ENCODE measurements at regions not wholly inside any gene's neighbourhood (a gene's known extent, or its start where the extent isn't known, plus 50 kb on each side); places are given as distances from the start of the nearest gene placed in this dataset.

- H3K9me3 ChIP-seq (ENCODE audit: control insufficient read depth, insufficient read depth, low read length), result no peaks in the 10 kb centered on the region
- 0 out of 2 replicates have a peak, but pooled peaks cover 8% of the 10 kb centered on the region for H3K4me1 ChIP-seq (ENCODE audit: control insufficient read depth, insufficient read depth, low read length)
- H3K27ac ChIP-seq (ENCODE audit: low read depth, low read length), result no peak overlapping the region
- H3K36me3 ChIP-seq (ENCODE audit: control insufficient read depth, insufficient read depth, low read length), result no peaks in the 10 kb centered on the region
- H3K27me3 ChIP-seq (ENCODE audit: control insufficient read depth, insufficient read depth, low read length), result no peaks in the 10 kb centered on the region
- H3K9ac ChIP-seq (ENCODE audit: low read depth, low read length), result no peak overlapping the region
- H3K4me3 ChIP-seq (ENCODE audit: low read depth, low read length), result no peak overlapping the region
These were observed 368.9 kb downstream of the SEC16B start for GRCh38 chr1:177600936-177601335.

DNA sequence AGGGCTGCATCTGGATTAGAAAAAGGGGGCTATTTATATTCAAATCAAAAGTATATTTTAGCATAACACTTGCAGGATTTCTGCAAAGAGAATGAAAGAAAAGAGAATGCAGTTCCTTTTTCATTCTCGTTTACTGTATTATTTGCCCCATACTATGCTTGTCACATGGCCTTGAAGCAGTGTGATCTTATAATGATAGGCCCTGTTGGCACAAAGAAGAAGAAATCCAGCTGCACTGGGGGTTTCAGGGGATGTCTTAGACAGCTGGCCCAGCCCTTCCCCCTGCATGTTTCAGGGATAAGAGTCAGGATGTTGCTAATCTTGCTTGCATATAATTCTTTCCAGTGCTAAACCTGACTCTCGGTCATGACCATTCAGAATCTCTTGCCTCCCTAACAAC, 369.5 kb downstream of the SEC16B start:
- Histone ChIP-seq H3K4me1 (ENCODE audit: control insufficient read depth, insufficient read depth, low read length) (0 out of 2 replicates have a peak, but pooled peaks cover 8% of the 10 kb centered on the region), H3K27ac (ENCODE audit: low read depth, low read length) (no peak overlapping the region), H3K27me3 (ENCODE audit: control insufficient read depth, insufficient read depth, low read length) (no peaks in the 10 kb centered on the region), H3K9me3 (ENCODE audit: control insufficient read depth, insufficient read depth, low read length) (no peaks in the 10 kb centered on the region), H3K4me3 (ENCODE audit: low read depth, low read length) (no peak overlapping the region), H3K36me3 (ENCODE audit: control insufficient read depth, insufficient read depth, low read length) (no peaks in the 10 kb centered on the region), H3K9ac (ENCODE audit: low read depth, low read length) (no peak overlapping the region)

DNA sequence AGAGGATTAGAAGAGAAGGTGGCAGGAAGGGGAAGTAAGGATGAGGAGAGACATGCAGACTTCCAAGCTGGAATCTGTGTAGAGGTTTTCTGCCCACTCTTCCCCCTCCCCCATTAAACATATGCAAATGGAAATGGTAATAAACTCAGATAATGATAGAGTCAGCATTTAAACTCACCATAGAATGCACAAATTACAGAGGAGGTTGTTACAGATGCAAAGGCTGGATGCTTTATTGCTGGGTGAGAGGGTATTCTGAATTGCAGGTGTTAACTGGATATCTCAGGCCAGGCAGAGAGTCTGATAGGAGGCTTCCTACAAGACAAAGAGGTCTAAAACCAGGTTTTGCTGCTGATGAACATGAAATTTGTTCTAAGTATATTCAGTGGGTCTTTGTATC, 372.5 kb downstream of the SEC16B start:
- no peaks in the 10 kb centered on the region for H3K27me3 ChIP-seq (ENCODE audit: control insufficient read depth, insufficient read depth, low read length)
- H3K36me3 ChIP-seq (ENCODE audit: control insufficient read depth, insufficient read depth, low read length), result no peaks in the 10 kb centered on the region
- H3K9ac ChIP-seq (ENCODE audit: low read depth, low read length), result no peak overlapping the region
- H3K27ac ChIP-seq (ENCODE audit: low read depth, low read length), result no peak overlapping the region
- no peak overlapping the region for H3K4me3 ChIP-seq (ENCODE audit: low read depth, low read length)
- 0 out of 2 replicates have a peak, but pooled peaks cover 8% of the 10 kb centered on the region for H3K4me1 ChIP-seq (ENCODE audit: control insufficient read depth, insufficient read depth, low read length)
- H3K9me3 ChIP-seq (ENCODE audit: control insufficient read depth, insufficient read depth, low read length), result no peaks in the 10 kb centered on the region

DNA sequence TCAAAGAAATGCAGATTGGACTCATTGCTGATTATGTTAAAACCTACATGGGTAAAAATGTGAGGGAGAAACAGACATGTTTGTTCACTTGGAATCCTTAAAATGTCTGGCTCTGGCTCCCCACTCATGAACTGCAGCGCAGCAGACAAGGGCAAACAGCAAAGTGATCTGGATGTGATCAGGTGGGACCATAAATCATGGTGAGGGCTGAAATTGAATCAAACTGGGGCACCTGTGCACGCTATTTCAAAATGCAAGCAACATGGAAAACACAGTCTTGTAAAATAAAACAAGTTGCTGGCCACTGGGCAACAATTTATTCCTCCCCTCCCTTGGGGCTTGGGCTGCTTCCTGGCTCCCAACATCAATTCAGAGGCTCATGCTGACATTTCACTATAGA, 373.4 kb downstream of the SEC16B start:
- no peaks in the 10 kb centered on the region for H3K9me3 ChIP-seq (ENCODE audit: control insufficient read depth, insufficient read depth, low read length)
- H3K36me3 ChIP-seq (ENCODE audit: control insufficient read depth, insufficient read depth, low read length), result no peaks in the 10 kb centered on the region
- no peaks in the 10 kb centered on the region for H3K27me3 ChIP-seq (ENCODE audit: control insufficient read depth, insufficient read depth, low read length)
- no peak overlapping the region for H3K4me3 ChIP-seq (ENCODE audit: low read depth, low read length)
- H3K27ac ChIP-seq (ENCODE audit: low read depth, low read length), result no peak overlapping the region
- 0 out of 2 replicates have a peak, but pooled peaks cover 8% of the 10 kb centered on the region for H3K4me1 ChIP-seq (ENCODE audit: control insufficient read depth, insufficient read depth, low read length)
- H3K9ac ChIP-seq (ENCODE audit: low read depth, low read length), result no peak overlapping the region

DNA sequence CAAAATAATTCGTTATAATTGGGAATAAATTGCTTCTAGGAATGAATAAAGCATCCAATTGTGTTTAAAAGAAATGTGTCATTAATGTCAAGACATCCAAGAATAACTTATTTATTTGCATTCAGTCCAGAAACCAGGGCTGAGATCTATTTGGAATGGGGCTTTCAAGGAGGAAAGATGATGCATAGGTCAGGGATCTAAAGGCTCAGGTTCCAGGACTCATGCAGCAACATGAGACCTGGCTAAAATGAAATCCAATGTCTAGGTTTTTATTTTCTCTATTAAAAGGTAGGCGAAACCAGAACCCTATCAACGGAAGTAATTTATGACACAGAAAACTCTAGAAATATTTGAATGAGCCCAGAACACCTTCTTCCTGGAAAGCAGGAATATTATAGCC, 376.8 kb downstream of the SEC16B start:
- Histone ChIP-seq H3K27ac (ENCODE audit: low read depth, low read length) (no peak overlapping the region), H3K4me3 (ENCODE audit: low read depth, low read length) (no peak overlapping the region), H3K27me3 (ENCODE audit: control insufficient read depth, insufficient read depth, low read length) (no peaks in the 10 kb centered on the region), H3K36me3 (ENCODE audit: control insufficient read depth, insufficient read depth, low read length) (no peaks in the 10 kb centered on the region), H3K4me1 (ENCODE audit: control insufficient read depth, insufficient read depth, low read length) (no peaks in the 10 kb centered on the region), H3K9ac (ENCODE audit: low read depth, low read length) (no peak overlapping the region), H3K9me3 (ENCODE audit: control insufficient read depth, insufficient read depth, low read length) (no peaks in the 10 kb centered on the region)

- no peaks in the 10 kb centered on the region for H3K9me3 ChIP-seq (ENCODE audit: control insufficient read depth, insufficient read depth, low read length)
- H3K4me1 ChIP-seq (ENCODE audit: control insufficient read depth, insufficient read depth, low read length), result no peaks in the 10 kb centered on the region
- no peaks in the 10 kb centered on the region for H3K36me3 ChIP-seq (ENCODE audit: control insufficient read depth, insufficient read depth, low read length)
- no peak overlapping the region for H3K9ac ChIP-seq (ENCODE audit: low read depth, low read length)
- no peaks in the 10 kb centered on the region for H3K27me3 ChIP-seq (ENCODE audit: control insufficient read depth, insufficient read depth, low read length)
- H3K27ac ChIP-seq (ENCODE audit: low read depth, low read length), result no peak overlapping the region
- no peak overlapping the region for H3K4me3 ChIP-seq (ENCODE audit: low read depth, low read length)
These were observed 377.2 kb downstream of the SEC16B start for GRCh38 chr1:177592624-177593023.

DNA sequence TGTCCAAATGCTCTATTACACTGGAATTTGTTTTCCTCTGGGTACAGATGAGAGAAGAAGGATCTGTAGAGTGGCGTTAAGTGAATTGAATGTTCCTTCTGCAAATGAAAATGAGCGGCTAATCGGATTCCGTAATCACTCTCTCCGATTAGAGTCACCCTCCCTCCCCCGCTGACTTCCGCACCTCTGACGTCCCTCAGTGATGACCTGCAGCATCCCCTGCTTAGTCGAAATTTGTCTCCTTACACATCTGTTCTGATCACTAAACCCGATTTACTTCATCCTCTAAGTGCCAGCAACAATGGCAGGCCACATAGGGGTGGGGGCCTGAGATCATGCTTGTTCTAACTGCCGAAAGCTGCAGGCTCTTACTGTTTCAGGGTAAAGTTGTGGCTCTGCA, 378.7 kb downstream of the SEC16B start:
- Histone ChIP-seq H3K9me3 (ENCODE audit: control insufficient read depth, insufficient read depth, low read length) (no peaks in the 10 kb centered on the region), H3K9ac (ENCODE audit: low read depth, low read length) (no peak overlapping the region), H3K27ac (ENCODE audit: low read depth, low read length) (no peak overlapping the region), H3K4me3 (ENCODE audit: low read depth, low read length) (no peak overlapping the region), H3K36me3 (ENCODE audit: control insufficient read depth, insufficient read depth, low read length) (no peaks in the 10 kb centered on the region), H3K27me3 (ENCODE audit: control insufficient read depth, insufficient read depth, low read length) (no peaks in the 10 kb centered on the region), H3K4me1 (ENCODE audit: control insufficient read depth, insufficient read depth, low read length) (no peaks in the 10 kb centered on the region)

DNA sequence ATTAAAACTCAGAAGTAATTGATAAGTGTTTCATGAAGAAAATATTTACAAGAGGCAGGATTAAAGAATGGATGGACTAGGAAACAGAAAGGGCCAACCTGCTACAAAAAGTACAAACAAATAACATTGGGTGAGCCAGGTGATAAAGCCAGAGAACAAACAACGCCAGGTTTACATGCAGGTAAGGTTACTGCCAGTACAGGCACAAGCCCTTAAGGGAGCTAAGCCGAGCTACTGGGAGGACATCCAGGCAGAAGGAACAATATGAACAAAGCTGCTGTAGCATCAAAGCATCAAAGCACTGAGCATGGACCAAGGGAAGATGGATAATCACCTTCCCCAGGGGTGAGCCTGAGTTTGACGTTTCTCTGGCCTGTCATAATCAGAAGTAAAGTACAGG, 380.7 kb downstream of the SEC16B start:
- Histone ChIP-seq H3K4me1 (ENCODE audit: control insufficient read depth, insufficient read depth, low read length) (no peaks in the 10 kb centered on the region), H3K4me3 (ENCODE audit: low read depth, low read length) (no peak overlapping the region), H3K27me3 (ENCODE audit: control insufficient read depth, insufficient read depth, low read length) (no peaks in the 10 kb centered on the region), H3K9me3 (ENCODE audit: control insufficient read depth, insufficient read depth, low read length) (no peaks in the 10 kb centered on the region), H3K9ac (ENCODE audit: low read depth, low read length) (no peak overlapping the region), H3K27ac (ENCODE audit: low read depth, low read length) (no peak overlapping the region), H3K36me3 (ENCODE audit: control insufficient read depth, insufficient read depth, low read length) (no peaks in the 10 kb centered on the region)

DNA sequence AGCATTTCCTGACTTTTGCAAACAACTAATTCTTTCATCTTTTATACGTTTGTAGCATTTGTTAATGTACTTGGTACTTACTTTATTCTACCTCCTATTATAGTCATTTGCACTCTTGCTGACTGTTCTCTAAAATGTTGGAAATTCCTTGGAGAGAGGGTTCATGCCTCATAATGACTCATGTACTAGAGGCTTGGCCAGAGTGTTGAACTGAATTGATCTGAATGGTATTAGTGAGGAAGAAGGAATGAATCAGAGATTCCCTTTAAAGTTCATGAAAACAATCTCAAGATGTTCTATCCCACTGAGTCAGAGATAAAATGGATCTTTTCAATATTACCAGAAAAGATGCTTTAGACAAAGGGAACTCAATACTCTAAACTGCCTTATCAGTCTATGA, 383.4 kb downstream of the SEC16B start:
- Histone ChIP-seq H3K27me3 (ENCODE audit: control insufficient read depth, insufficient read depth, low read length) (no peaks in the 10 kb centered on the region), H3K9ac (ENCODE audit: low read depth, low read length) (no peak overlapping the region), H3K36me3 (ENCODE audit: control insufficient read depth, insufficient read depth, low read length) (no peaks in the 10 kb centered on the region)

DNA sequence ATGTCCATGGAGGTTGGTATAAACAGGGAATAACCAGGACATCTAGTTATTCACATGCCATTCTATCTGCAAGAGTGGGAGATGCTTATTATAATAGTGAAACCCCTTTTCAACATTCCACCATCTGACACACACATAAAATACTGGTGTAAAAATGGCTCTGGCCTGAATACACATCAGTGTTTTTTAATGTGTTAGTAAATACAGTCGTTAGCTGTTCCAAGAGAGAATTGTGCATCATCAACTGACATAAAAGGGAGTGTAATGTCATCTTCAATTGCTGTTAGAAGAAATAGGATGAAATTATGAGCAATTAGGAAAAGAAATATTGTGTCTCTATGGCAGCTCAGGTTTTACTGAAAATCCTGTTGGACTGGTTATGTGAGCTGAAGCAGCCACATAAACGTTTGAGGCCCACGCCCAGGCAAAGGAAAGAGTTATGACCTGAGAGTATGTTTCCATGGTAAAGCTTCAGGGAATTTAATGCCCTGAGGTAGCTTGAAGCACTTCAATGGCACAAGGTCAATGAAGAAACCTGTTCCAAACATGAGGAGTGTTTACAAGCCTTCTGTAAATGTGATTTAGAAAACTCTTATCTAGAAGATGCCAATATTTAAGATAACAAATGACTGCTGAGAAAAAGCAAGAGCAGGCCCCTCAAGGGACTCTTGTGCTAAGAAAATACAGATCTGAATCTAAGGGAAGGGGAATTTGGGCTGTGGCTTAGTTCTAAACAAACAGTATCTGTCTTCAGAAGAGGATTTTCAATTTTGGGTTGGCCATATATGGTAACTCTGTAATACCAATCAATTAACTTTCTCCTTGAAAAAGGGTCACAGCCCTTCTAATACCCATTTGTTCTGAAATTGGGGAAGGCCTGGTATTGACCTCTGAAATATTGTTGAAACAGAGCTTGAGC, 384.3 kb downstream of the SEC16B start:
- no peaks in the 10 kb centered on the region for H3K36me3 ChIP-seq (ENCODE audit: control insufficient read depth, insufficient read depth, low read length)
- no peak overlapping the region for H3K9ac ChIP-seq (ENCODE audit: low read depth, low read length)
- H3K27me3 ChIP-seq (ENCODE audit: control insufficient read depth, insufficient read depth, low read length), result no peaks in the 10 kb centered on the region
- H3K9me3 ChIP-seq (ENCODE audit: control insufficient read depth, insufficient read depth, low read length), result no peaks in the 10 kb centered on the region
- H3K4me1 ChIP-seq (ENCODE audit: control insufficient read depth, insufficient read depth, low read length), result no peaks in the 10 kb centered on the region
- H3K27ac ChIP-seq (ENCODE audit: low read depth, low read length), result no peak overlapping the region
- H3K4me3 ChIP-seq (ENCODE audit: low read depth, low read length), result no peak overlapping the region

More for the DNA sequence above, 383.4 kb downstream of the SEC16B start:
- Histone ChIP-seq H3K4me1 (ENCODE audit: control insufficient read depth, insufficient read depth, low read length) (no peaks in the 10 kb centered on the region), H3K9me3 (ENCODE audit: control insufficient read depth, insufficient read depth, low read length) (no peaks in the 10 kb centered on the region), H3K4me3 (ENCODE audit: low read depth, low read length) (no peak overlapping the region), H3K27ac (ENCODE audit: low read depth, low read length) (no peak overlapping the region)

- H3K9ac ChIP-seq (ENCODE audit: low read depth, low read length), result no peak overlapping the region
- no peaks in the 10 kb centered on the region for H3K27me3 ChIP-seq (ENCODE audit: control insufficient read depth, insufficient read depth, low read length)
- no peak overlapping the region for H3K4me3 ChIP-seq (ENCODE audit: low read depth, low read length)
- no peaks in the 10 kb centered on the region for H3K9me3 ChIP-seq (ENCODE audit: control insufficient read depth, insufficient read depth, low read length)
- H3K4me1 ChIP-seq (ENCODE audit: control insufficient read depth, insufficient read depth, low read length), result no peaks in the 10 kb centered on the region
- H3K27ac ChIP-seq (ENCODE audit: low read depth, low read length), result no peak overlapping the region
- H3K36me3 ChIP-seq (ENCODE audit: control insufficient read depth, insufficient read depth, low read length), result no peaks in the 10 kb centered on the region
These were observed 396.0 kb downstream of the SEC16B start for GRCh38 chr1:177573901-177574300.
